Hematopoietic multipotent progenitor cell treated with erythropoietin and hydrocortisone succinate and interleukin-3 and kit ligand, for 8 days (in vitro differentiated cells): ENCODE measurements at regions not wholly inside any gene's neighbourhood (a gene's known extent, or its start where the extent isn't known, plus 50 kb on each side); places are given as distances from the start of the nearest gene placed in this dataset.
"Not testable (repeated sequence)": the region's sequence is repeated elsewhere in the genome, so short reads cannot be mapped to it uniquely, and the experiment has no call there.

Experiments used
- DNase-seq: peaks from one replicate; pipeline ENCODE4 v3.0.0-alpha.2; 2015

- DNase-seq: no peak
Measured at GRCh38 chr6:6987749-6988148, 120.0 kb upstream of the RREB1 start.

GRCh38 chr6:6990059-6990458 is 117.7 kb upstream of the RREB1 start:
- not testable (repeated sequence) for DNase-seq

- DNase-seq: no peak
Measured at GRCh38 chr6:6993503-6994237, 114.1 kb upstream of the RREB1 start.

GRCh38 chr6:6994796-6995195 is 113.0 kb upstream of the RREB1 start:
- no peak for DNase-seq

- DNase-seq: no peak
Measured at GRCh38 chr6:6995328-6995727, 112.4 kb upstream of the RREB1 start.

- no peak for DNase-seq
Measured at GRCh38 chr6:6996124-6996523, 111.6 kb upstream of the RREB1 start.

- no peak for DNase-seq
Measured at GRCh38 chr6:6997263-6998193, 110.2 kb upstream of the RREB1 start.

- no peak for DNase-seq
Measured at GRCh38 chr6:6998194-6998569, 109.6 kb upstream of the RREB1 start.

- no peak for DNase-seq
Measured at GRCh38 chr6:7000825-7001777, 106.7 kb upstream of the RREB1 start.

GRCh38 chr6:7003041-7003440 is 104.7 kb upstream of the RREB1 start:
- no peak for DNase-seq

GRCh38 chr6:7004581-7005297 is 103.0 kb upstream of the RREB1 start:
- DNase-seq: no peak

GRCh38 chr6:7006515-7007191 is 101.1 kb upstream of the RREB1 start:
- DNase-seq: no peak

- no peak for DNase-seq
Measured at GRCh38 chr6:7008451-7008988, 99.2 kb upstream of the RREB1 start.

- no peak for DNase-seq
Measured at GRCh38 chr6:7016226-7016625, 91.5 kb upstream of the RREB1 start.

GRCh38 chr6:7021301-7021700 is 86.5 kb upstream of the RREB1 start:
- no peak for DNase-seq

GRCh38 chr6:7025861-7026260 is 81.9 kb upstream of the RREB1 start:
- DNase-seq: peak; percentile 54

GRCh38 chr6:7028963-7029362 is 78.8 kb upstream of the RREB1 start:
- not testable (repeated sequence) for DNase-seq

GRCh38 chr6:7030968-7031367 is 76.8 kb upstream of the RREB1 start:
- DNase-seq: not testable (repeated sequence)

- no peak for DNase-seq
Measured at GRCh38 chr6:7033202-7033601, 74.6 kb upstream of the RREB1 start.

- DNase-seq: no peak
Measured at GRCh38 chr6:7034055-7034454, 73.7 kb upstream of the RREB1 start.

GRCh38 chr6:7035837-7036249 is 71.9 kb upstream of the RREB1 start:
- DNase-seq: peak; percentile 81
